H54 (cell line): ENCODE measurements at regions not wholly inside any gene's neighbourhood (a gene's known extent, or its start where the extent isn't known, plus 50 kb on each side); places are given as distances from the start of the nearest gene placed in this dataset.
"Not testable (repeated sequence)": the region's sequence is repeated elsewhere in the genome, so short reads cannot be mapped to it uniquely, and the experiment has no call there.

Source experiments
- DNase-seq: peaks from one replicate; pipeline ENCODE4 v3.0.0; 2011; ENCODE audit warnings: low spot score, mixed read lengths; ENCODE audit not compliant: insufficient read length
- FAIRE-seq: peaks from 3 replicates; lab custom pipeline; 2011; peaks lifted over from hg19 to GRCh38; lab: Jason Lieb, UNC
- POLR2A ChIP-seq: IDR thresholded peaks from 2 replicates; pipeline ENCODE4 v1.6.1; 2011; ENCODE audit warnings: low read depth, mild to moderate bottlenecking, low read length

GRCh38 chr2:111519071-111519470 lies 364.9 kb downstream of the ANAPC1 start:
- no peak for TF ChIP-seq POLR2A
- DNase-seq (no peak), FAIRE-seq (no peak)

- DNase-seq (no peak), FAIRE-seq (no peak)
- TF ChIP-seq POLR2A: no peak
Observed at GRCh38 chr2:111522231-111522768, 361.7 kb downstream of the ANAPC1 start.

GRCh38 chr2:111523009-111523408 lies 361.0 kb downstream of the ANAPC1 start:
- TF ChIP-seq POLR2A: no peak
- DNase-seq (no peak), FAIRE-seq (no peak)

GRCh38 chr2:111525026-111525425 lies 359.0 kb downstream of the ANAPC1 start:
- not testable (repeated sequence) for DNase-seq, FAIRE-seq

GRCh38 chr2:111526041-111526639 lies 357.9 kb downstream of the ANAPC1 start:
- FAIRE-seq, DNase-seq: not testable (repeated sequence)

- FAIRE-seq, DNase-seq: not testable (repeated sequence)
Observed at GRCh38 chr2:111527707-111528400, 356.1 kb downstream of the ANAPC1 start.

- DNase-seq, FAIRE-seq: not testable (repeated sequence)
Observed at GRCh38 chr2:111529022-111529421, 355.0 kb downstream of the ANAPC1 start.

GRCh38 chr2:111530239-111530965 lies 353.6 kb downstream of the ANAPC1 start:
- not testable (repeated sequence) for FAIRE-seq, DNase-seq

- peak; percentile 84 for FAIRE-seq
Observed at GRCh38 chr2:111532682-111533556, 351.1 kb downstream of the ANAPC1 start.

GRCh38 chr2:111533557-111534247 lies 350.3 kb downstream of the ANAPC1 start:
- DNase-seq: not testable (repeated sequence)
- FAIRE-seq: peak; percentile 86

More at GRCh38 chr2:111532682-111533556, 351.1 kb downstream of the ANAPC1 start:
- DNase-seq: not testable (repeated sequence)

GRCh38 chr2:111534910-111535352 lies 349.1 kb downstream of the ANAPC1 start:
- FAIRE-seq: no peak
- peak; percentile 10 for DNase-seq
- TF ChIP-seq POLR2A: no peak

- TF ChIP-seq POLR2A: no peak
- DNase-seq: no peak
- no peak for FAIRE-seq
Observed at GRCh38 chr2:111535404-111535803, 348.6 kb downstream of the ANAPC1 start.

- FAIRE-seq (no peak), DNase-seq (no peak)
- TF ChIP-seq POLR2A: no peak
Observed at GRCh38 chr2:111537078-111537655, 346.8 kb downstream of the ANAPC1 start.

- not testable (repeated sequence) for DNase-seq, FAIRE-seq
Observed at GRCh38 chr2:111539991-111540390, 344.0 kb downstream of the ANAPC1 start.

GRCh38 chr2:111542120-111542774 lies 341.7 kb downstream of the ANAPC1 start:
- DNase-seq, FAIRE-seq: not testable (repeated sequence)

- not testable (repeated sequence) for DNase-seq, FAIRE-seq
Observed at GRCh38 chr2:111544006-111544405, 340.0 kb downstream of the ANAPC1 start.
